DMS 273 (cell line): ENCODE measurements at regions not wholly inside any gene's neighbourhood (a gene's known extent, or its start where the extent isn't known, plus 50 kb on each side); places are given as distances from the start of the nearest gene placed in this dataset.
A peak's percentile ranks its signal among the peaks of the same experiment; 100 is the strongest.

Experiments used
- DNase-seq: peaks from one replicate; lab custom pipeline; 2025; ENCODE audit not compliant: unreplicated experiment; lab: John Stamatoyannopoulos, UW

DNA sequence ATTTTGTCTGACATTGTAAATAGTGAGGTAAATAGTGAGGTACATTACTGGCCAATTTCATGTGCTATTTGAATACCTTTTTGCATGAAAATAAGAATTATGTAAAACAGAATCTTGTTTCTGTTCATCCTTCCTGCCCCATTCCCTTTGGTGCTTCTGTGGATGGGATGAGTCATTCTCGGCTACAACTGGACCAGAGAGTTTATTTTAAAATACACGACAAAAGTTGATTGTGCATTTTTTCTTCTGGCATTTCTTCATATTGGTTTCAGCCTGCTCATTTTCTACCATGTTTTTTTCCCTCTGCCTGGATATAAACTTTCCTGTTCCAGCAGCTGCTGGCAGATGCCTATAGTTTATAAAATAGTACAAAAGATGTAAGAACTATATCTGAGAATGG is 107.5 kb downstream of the CYSLTR2 start:
- DNase-seq = no peak

DNA sequence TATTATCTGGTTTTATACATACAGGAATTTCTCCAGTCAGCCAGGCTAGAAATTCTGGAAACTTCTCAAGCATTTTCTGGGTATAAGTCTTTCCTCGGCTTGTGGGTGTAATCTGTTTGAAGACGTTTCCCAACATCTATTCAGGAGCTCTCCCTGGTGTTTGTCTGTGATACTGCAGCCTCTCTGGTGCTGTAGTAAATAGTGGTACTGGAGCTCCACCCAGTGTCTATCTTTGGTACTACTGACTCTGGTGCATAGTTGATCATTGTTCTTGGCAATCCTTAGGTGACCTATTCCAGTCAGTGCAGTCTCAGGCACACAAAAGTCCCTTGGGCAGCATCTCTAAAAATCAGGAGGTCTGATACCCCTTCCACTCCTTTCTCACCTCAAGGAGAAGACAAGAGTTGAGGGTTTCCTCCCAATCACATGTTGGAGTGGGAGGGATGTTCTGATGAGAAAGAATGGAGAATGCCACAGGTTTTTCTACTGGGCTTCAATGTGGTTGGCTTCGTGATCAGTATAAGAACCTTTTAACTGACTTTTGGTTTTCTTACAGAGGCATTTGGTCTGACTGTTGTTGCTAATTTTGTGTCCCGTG is 115.5 kb downstream of the CYSLTR2 start:
- peak; percentile 84 for DNase-seq

DNA sequence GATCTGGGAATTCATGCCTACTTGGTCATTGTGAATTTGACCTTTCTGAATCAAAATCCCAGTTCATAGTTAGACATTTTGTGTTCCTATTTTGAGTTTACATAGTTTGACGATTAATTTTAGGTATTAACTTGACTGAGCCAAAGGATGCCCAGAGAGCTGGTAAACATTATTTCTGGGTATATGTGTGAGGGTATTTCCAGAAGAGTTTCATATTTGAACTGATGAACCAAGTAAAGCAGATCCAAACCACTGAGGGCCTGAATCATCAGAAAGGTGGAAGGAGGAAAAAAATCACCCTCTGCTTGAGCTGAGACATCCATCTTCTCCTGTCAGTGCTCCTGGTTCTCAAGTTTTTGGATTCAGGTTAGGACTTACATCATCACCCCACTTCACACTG is 116.6 kb downstream of the CYSLTR2 start:
- no peak for DNase-seq

DNA sequence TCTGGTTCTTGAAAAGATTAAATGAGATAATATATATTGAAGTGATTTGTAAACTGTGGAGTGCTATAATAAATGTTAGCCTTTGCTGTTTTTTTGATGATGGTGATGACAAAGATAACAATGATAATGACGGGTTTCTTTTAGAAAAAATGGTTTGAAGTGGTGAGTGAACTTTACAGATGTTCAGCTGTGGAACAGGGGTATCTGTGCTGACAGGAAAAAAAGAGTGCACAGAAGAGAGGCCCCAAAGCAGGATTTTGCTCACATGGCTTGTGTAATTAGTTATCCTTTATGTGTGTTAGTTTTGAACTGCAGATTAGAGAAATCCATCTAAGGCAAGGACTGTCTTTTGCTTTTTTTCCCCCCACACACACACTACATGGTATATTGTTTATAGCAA is 119.2 kb downstream of the CYSLTR2 start:
- no peak for DNase-seq

DNA sequence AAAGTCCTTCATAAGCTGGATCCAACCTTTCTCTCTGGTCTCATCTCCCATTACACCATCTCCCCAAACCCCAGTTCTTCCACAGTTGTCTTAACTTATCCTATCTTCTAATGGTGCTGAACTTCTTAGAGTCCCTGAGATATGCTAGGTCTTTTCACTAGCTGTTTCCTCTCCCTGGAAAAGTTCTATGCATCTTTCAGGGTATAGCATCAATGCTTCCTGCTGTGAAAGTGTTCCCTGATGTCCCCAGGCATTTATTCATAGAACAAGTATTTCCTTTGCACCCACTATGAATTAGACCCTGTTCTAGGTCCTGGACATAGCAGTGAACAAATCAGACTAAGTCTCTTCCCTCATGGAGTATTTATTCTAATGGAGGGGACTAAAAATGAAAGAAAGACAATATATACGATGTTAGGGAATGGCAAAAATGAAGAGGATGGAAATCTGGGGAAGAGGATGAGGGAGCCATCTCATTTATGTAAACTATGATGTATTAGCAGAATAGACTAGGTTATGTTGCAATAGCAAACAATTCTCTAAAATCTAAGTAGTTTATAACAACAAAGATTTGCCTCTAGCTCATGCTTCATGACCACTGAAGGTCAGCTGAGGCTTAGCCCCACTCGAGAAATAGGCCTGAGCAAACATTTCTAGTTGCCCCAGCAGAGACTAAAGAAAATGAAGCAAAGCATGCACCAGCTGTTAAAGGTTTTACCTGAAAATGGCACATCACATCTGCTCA is 120.0 kb downstream of the CYSLTR2 start:
- no peak for DNase-seq

DNA sequence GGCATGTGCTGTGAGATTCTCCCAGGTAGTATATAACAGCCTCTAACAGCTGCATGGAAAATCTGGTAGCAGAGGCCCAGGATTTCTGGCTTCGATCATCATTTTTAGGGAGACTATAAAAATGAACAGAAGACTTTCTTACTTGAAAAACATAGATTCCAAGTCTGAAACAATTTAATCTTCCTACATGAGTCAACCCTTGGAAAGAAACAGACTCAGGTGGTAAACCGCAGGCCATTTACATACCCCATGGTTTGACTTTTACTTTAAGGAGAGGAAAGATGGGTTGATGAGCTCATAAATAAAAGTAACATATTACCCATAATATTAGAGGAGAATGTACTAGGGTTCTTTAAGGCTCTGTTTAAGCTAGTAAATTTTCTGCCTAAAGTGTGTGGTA is 121.6 kb downstream of the CYSLTR2 start:
- DNase-seq = no peak

DNA sequence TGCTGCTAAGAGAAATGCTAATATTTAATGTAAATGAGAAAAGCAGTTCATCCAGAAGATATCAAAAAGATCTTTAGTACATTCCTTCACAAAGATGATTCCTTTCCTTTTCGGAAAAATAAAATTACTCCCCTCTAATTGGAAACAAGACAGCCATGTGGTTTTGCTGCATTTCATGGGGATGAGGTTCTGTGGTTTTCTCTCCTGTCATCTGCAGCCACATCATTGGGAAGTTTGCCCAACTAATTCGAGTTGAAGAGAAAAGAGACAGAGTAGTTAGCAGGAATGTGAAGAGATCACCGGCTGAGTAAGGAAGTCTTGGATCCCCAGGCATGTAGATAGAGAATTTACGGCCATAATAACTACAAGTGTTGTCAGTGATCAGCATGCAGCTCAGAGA is 122.1 kb downstream of the CYSLTR2 start:
- DNase-seq = no peak

DNA sequence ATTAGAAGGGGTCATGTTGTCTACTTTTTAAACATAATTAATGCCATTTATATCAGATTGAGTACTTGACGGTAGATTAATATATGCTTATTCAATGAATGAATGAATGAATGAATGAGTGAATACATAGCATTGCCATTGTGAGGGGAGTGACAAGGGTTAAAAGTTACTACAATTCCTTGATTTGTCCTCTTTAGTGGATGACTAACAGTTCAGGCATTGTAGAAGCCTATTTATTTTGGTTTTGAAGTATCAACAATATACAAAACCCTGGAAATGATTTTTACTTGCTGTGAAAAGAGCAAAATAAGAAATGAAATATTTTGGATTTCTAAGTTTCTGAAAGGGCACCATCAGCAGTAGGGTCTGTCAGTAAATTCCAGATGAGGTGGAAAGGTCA is 122.7 kb downstream of the CYSLTR2 start:
- DNase-seq = no peak

DNA sequence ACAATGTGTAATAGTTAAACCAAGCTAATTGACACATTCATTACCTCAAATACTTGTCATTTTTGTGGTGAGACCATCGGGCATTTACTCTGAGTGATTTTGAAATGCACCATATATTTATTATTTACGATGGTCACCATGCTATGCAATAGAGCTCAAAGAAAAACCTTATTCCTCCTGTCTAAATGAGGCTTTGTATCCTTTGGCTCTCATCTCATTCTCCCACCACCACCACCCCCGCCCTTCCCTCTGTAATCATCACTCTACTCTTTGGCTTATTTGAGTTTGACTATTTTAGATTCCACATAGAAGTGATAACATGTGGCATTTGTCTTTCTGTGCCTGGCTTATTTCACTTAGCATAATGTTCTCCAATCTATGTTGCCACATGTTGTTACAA is 124.9 kb downstream of the CYSLTR2 start:
- no peak for DNase-seq

DNA sequence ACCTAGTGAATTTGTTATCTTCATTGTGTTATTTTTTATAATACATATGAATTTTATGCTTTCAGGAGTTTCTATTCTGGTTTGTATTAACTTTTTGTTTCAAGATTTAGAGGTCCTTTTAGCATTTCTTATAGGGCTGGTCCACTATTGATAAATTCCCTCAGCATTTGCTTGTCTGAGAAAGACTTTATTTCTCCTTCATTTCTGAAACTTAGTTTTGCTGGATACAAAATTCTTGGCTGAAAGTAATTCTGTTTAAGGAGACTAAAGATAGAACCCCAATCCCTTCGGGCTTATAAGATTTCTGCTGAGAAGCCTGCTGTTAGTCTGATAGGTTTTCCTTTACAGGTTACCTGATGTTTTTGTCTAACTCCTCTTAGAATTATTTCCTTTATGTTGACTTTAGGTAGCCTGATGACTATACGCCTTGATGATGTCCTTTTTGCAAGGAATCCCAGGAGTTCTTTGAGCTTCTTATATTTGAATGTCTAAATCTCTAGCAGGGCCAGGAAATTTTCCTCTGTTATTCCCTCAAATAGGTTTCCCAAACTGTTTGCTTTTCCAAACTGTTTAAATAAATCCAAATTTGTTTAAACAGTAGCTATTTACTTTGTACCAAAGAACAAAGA is 127.1 kb downstream of the CYSLTR2 start:
- DNase-seq = no peak

DNA sequence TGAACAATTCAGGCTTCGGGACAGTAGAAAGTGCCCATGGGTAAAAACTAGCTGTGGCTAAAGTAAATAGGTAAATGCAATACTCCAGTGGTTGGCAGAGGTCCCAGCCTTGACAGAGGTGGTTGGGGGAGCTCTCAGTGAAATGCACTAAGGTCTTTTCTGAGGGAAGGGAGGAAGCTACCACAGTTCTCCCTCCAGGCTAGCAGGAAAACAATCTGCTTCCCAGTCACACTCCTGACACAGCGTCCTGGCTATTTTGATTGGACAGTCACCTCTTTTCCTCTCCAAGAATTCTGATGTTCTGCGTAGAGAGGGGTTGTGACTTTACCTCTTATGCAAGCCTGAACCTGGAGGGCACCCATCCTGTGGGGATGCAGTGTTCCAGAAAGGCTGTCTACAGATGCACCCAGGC is 128.7 kb downstream of the CYSLTR2 start:
- DNase-seq = no peak

DNA sequence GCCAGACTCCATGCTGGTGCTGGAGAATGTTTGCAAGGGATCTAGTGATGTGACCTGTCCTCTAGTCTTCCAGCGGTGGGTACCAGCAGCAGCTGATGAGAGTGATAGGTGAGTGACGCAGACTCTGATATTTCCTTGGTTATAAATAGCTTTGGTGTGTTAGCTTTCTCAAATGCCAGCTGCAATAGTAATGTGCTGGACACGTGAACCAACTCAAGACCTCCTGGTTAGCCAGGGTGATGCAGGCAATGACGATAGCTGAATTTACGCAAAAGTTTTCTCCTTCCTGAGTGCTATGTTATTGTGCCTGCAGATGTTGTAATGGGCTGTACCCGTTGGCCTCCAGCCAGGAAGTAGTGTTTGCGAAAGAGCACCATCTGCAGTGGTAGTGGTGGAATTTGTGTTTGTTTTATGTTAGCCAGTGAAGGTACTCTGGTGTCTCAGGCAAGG is 129.5 kb downstream of the CYSLTR2 start:
- DNase-seq = peak; percentile 82

DNA sequence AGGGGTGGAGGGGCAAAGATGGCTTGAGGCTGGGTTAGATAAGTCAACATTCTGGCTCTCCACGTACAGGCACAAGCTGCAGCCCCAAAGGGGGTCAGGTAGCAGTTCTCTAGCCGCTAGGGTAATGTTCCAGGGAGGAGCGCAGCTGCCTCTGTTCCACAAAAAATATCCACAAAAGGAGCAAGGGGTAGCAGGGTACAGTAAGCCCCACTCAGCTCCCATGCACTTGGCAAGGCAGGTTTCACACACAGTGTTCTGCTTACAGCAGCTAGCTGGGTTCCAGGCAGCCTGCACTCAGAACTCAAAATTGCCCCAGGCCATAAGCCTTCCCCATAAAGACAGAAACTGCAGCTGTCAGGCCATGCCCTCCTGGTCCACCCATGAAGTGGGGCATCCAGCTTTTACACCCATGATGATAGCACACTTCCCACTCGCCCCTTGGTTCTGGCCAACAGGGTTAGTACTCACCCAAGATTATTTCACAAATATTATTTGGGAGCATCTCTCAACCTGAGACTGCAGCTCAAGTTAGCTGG is 130.0 kb downstream of the CYSLTR2 start:
- DNase-seq = no peak

DNA sequence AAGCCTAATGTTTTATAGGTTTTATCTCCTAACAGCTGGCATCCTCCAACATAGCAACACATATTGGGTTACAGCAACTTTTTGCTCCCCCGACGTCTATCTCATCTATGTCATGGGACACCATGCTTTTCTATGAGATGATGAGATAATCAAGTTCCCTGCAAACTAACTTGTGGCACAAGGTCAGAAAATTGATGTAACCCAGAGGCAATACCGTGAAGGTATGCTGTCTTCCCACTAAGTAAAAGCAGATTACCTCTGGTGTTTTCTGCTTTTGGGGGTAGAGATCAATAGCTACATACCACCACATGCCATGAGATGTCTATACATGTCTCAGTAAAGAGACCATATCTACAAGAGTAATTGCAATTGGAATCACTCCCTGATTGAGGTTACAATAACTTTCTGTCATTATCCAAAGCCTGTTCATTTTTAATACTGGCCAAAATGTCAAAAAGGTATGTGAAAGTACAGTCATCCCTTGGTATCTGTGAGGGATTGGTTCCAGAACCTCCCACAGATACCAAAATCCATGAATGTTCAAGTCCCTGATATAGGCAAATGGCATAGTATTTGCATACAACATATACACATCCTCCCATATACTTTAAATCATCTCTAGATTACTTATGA is 131.3 kb downstream of the CYSLTR2 start:
- DNase-seq = no peak

DNA sequence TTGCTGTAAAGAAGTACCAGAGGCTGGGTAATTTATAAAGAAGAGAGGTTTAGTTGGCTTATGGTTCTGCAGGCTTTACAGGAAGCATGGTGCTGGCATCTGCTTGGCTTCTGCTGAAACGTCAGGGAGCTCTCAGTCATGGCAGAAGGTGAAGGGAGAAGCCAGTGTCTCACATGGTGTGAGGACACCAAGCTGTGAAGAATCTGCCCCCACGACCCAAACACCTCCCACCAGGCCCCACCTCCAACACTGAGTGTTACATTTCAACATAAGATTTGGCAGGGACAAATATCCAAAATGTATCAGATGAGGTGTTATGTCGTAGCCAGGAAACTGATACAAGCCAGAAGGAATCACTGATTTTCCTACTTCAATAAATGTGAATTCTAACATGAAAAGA is 136.5 kb downstream of the CYSLTR2 start:
- no peak for DNase-seq

DNA sequence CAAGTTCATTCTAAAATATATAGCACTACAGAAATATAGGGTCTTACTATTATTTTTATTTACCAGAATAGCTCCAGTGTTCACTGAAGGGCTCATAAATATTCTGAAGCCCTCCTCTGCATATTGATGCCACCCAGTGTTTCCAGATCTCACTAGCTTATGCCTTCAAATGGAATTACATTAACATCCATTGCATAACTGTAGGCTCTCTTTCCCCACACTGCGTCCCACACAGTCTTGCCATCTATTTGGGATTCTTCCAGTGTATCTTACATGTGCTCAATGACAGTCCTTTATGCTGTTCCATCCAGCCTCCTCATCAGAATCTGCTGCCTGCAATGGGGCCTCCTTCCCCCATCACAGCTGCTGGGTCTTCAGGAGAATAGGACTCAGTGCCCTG is 137.2 kb downstream of the CYSLTR2 start:
- no peak for DNase-seq

DNA sequence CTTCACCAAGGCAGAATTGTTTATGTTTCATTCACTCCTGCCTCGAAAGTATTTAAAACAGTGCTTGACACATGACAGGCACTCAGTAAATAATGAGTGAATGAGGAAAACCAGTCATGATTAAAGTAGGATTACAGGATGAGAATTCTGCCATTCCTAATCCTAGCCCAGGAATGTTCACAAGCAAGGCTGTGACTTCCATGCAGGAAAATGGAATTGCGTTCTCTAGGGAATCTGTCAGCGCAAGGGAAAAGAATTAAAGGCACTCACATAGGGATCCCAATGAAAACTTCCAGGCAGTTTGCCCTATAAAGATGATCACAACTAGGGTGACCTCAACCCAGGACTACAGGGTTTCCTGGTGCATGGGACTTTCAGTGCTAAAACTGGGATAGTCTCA is 143.4 kb downstream of the CYSLTR2 start:
- no peak for DNase-seq

DNA sequence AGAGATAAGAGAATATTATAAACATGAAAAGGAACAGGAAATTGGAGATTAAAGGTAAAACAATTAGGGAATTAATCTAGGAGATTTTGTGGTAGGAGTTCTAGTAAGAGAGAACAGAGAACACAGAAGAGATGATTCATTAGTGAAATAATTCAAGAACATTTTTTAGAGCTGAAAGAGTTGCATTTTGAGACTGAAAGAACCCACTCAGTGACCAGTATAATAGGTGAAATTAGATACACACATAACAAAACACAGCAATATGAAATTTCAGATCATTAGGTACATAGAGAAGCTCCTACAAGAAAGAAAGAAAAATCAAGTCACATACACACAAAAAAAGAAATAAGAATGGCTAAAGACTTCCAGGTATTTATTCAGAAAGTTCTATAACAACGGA is 144.0 kb downstream of the CYSLTR2 start:
- DNase-seq = no peak

DNA sequence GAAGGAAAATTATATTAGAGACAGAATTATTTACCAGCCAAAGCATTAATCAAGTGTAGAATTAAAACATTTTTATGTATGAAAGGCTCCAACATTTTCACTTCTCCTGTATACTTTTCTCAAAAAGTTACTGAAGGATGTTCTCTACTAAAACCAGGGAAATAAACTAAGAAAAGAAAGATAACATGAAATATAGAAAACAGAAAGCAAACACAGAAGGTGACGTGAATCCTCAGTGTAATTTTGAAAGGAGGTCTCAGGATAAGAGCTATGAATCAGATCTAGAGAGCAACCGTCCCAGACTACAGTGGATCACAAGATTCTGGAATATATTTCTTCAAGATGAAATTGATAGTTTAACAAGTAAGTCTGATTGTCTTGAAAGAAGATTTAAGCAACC is 144.5 kb downstream of the CYSLTR2 start:
- no peak for DNase-seq

DNA sequence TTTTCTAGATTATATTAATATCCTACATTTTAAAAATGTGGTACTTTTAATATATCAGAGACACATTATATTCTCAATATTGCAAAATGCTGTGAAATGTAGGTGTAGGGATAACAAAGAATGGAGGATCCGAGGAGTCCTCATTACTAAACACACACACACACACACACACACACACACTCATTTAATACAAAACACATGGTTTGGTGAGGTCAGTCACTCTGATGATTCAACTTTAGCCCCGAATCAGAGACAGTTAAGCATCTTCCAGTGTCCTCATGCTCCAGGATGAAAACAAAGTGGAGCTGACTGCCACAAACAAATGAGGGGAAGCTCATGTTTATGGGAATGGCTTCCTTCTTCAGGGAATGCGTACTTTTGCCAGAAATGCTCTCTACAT is 147.5 kb downstream of the CYSLTR2 start:
- no peak for DNase-seq

DNA sequence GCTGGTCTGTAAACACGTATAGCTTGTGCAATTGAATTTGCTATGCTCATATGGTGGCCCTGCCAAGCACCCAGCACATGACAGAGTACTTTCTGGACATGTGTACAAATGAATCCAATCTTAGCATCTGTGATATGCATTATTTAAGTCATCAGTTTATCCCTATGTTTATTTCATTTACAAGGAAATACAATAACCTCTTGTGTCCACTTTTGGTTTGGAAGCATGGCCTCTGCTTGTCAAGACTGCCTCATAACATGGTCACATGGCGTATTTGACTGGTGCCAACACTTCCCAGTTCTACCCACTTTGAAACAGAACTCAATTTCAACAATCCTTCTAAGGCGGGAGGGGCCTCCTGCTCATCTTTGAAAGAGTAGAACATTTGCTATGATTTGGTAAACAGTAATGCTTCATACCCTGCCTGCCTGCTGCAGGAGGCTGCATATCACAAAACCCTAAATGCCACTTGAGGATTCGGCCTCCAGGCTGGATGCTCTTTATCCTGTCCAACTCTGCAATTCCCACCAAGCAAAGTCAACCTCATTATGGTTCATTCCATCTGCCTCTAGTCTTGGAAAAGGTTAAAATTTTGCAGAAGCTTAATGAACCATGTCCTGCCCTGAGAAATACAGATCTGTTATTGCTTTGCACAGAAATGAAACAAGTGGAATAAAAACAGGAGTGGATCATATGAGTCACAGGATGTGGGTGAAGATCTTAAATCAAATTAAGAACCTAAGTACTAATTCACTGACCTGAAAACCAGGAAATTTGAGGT is 151.3 kb downstream of the CYSLTR2 start:
- no peak for DNase-seq
